ENCODE measurements at regions not wholly inside any gene's neighbourhood (a gene's known extent, or its start where the extent isn't known, plus 50 kb on each side); places are given as distances from the start of the nearest gene placed in this dataset.

DNA sequence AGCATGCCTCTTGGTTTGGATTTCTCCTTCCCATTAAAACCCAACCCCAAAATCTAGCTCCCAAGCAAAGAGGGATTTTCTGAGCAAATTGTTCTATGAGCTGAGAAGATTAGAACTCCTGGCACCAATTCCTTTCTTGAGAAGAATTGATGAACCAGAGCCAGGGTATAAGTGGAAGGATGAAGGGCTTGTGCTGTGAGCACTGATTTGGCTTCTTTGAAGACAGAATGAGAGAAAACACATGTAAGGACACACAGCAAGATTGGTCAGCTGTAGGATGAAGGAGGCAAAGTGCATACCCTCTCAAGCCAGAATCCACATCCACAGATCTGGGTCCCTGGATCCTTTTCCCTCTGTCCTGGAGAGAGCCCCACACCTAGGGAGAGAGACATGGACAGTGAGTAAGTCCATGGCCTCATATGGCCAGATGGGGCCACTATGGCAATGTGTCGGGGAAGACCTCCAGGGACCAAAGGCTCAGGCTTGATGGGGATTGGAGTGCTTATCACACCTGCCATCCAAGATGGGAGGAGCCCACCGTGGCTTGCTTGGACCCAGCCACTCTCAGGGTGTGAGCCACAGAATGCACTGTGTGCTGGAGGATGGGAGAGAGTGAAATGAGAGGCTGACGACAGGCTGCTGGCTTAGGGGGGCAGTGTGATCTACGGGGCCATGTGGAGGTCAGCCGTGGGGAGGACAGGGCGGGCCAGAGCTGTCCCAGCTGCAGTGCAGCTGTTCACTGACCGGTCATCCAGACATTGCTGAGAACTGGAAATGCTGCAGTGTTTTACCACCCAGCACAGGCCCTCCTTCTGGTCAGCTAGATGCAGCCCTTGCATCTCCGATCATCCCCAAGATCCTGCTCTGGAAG lies 339.8 kb downstream of the CYP26B1 start:
- H3K4me3 ChIP-seq = no peak overlapping the region
- peak; percentile 47 to 73 for DNase-seq
- no peaks in the 10 kb centered on the region for H3K4me1 ChIP-seq
- H3K9me3 ChIP-seq = no peaks in the 10 kb centered on the region
- no peaks in the 10 kb centered on the region for H3K36me3 ChIP-seq (ENCODE audit: insufficient read depth in 1 of 2, low read depth in 1 of 2)
- H3K27me3 ChIP-seq (ENCODE audit: insufficient read depth in 3 of 3, low read length in 2 of 3) = peaks cover 0 to 9% (median 0%) of the 10 kb centered on the region in 3 donors
- intact Hi-C loops (cut with DNase I) = loop anchor here (10.0 kb wide), 1 partner anchor 117 kb away; no protein-coding TSS in a partner anchor
- WGBS, 3 donors = 38 to 52% (median 50%) methylated on average over 8 of the region's 8 CpGs
- ATAC-seq = peak; percentile 58 to 77 (median 70)
- no peak overlapping the region for H3K27ac ChIP-seq
- TF ChIP-seq CTCF (IDR thresholded peaks at IDR 0.05) = no peak

DNA sequence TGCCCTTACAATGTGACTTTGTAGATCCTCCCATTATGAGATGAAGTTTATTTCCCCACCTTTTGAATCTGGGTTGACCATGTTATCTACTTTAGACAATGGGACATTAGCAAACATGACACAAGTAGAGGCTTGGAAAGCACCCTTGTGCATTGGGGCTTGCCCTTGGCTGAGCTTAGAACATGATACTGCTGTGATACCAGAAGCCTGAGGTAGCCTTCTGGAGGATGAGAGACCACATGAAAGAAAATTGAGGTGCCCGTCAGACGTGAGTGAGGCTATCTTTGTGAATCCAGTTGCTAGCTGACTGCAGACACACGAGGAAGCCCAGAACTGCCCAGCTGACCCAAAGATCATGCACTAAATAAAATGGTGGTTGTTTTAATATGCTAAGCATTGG lies 341.2 kb downstream of the CYP26B1 start:
- H3K36me3 ChIP-seq (ENCODE audit: insufficient read depth in 1 of 2, low read depth in 1 of 2) = no peaks in the 10 kb centered on the region
- WGBS, 3 donors = 88 to 97% (median 96%) methylated on average over 3 of the region's 3 CpGs
- intact Hi-C loops (cut with DNase I) = loop anchor here (10.0 kb wide), 1 partner anchor 118 kb away; no protein-coding TSS in a partner anchor
- H3K9me3 ChIP-seq = no peaks in the 10 kb centered on the region
- peaks cover 0 to 9% (median 0%) of the 10 kb centered on the region in 3 donors for H3K27me3 ChIP-seq (ENCODE audit: insufficient read depth in 3 of 3, low read length in 2 of 3)
- H3K27ac ChIP-seq = no peak overlapping the region
- no peaks in the 10 kb centered on the region for H3K4me1 ChIP-seq
- DNase-seq (peak in 1 of 2 donors; percentile 6), ATAC-seq (no peak)
- no peak overlapping the region for H3K4me3 ChIP-seq
- TF ChIP-seq CTCF (IDR thresholded peaks at IDR 0.05) = no peak

GRCh38 chr2:71804281-71804751 lies 343.3 kb downstream of the CYP26B1 start:
- DNase-seq (no peak), ATAC-seq (no peak)
- Histone ChIP-seq H3K36me3 (ENCODE audit: insufficient read depth in 1 of 2, low read depth in 1 of 2) (no peaks in the 10 kb centered on the region), H3K4me1 (no peaks in the 10 kb centered on the region), H3K4me3 (no peak overlapping the region), H3K9me3 (no peaks in the 10 kb centered on the region), H3K27me3 (ENCODE audit: insufficient read depth in 3 of 3, low read length in 2 of 3) (peaks cover 0 to 9% (median 0%) of the 10 kb centered on the region in 3 donors), H3K27ac (no peak overlapping the region)
- WGBS, 3 donors = 51 to 62% (median 59%) methylated on average over 3 of the region's 3 CpGs
- intact Hi-C loops (cut with DNase I) = loop anchor here (5.0 to 10.0 kb wide), 4 partner anchors 83 to 348 kb away; no protein-coding TSS in a partner anchor
- TF ChIP-seq CTCF (IDR thresholded peaks at IDR 0.05) = peak; percentile 12

DNA sequence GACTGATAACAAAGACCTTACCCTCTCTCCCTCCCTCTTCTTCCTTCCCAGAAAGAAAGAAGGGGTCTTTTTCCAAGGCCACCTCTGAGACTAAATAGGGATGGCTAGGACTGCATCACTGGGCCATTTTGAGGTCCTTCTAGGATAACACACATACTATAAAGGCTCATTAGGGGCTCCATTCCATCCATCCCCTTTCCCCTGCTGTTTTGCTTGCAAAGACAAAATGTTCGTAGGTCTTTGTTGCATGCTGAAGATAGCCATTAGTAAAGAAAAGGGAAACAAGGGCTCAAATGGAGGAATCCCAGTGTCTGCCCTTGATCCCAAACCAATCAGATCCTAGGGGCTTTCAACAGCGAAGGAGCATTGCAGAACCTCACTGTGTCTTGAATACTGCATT lies 344.3 kb downstream of the CYP26B1 start:
- peaks cover 0 to 9% (median 0%) of the 10 kb centered on the region in 3 donors for H3K27me3 ChIP-seq (ENCODE audit: insufficient read depth in 3 of 3, low read length in 2 of 3)
- intact Hi-C loops (cut with DNase I) = loop anchor here (2.0 to 10.0 kb wide), 5 partner anchors 84 to 349 kb away; no protein-coding TSS in a partner anchor
- no peaks in the 10 kb centered on the region for H3K4me1 ChIP-seq
- ATAC-seq = no peak
- H3K27ac ChIP-seq = no peak overlapping the region
- TF ChIP-seq CTCF (IDR thresholded peaks at IDR 0.05) = no peak
- no peak for DNase-seq
- H3K4me3 ChIP-seq = no peak overlapping the region
- no peaks in the 10 kb centered on the region for H3K36me3 ChIP-seq (ENCODE audit: insufficient read depth in 1 of 2, low read depth in 1 of 2)
- no peaks in the 10 kb centered on the region for H3K9me3 ChIP-seq
- 75 to 85% (median 78%) methylated on average over 2 of the region's 2 CpGs for WGBS, 3 donors

All from psoas muscle (tissue), 7 donors.